Esophagus squamous epithelium (tissue), 4 donors: ENCODE measurements at regions not wholly inside any gene's neighbourhood (a gene's known extent, or its start where the extent isn't known, plus 50 kb on each side); places are given as distances from the start of the nearest gene placed in this dataset.

Source experiments
- POLR2A ChIP-seq, 4 donors: fragments of 450-650 bp; IDR thresholded peaks; one replicate each; pipeline ENCODE4 v1.6.1; 2017; ENCODE audit warnings: antibody characterized with exemption in 4 of 4, mild to moderate bottlenecking in 4 of 4, moderate library complexity in 3 of 4
- TF ChIP-seq, protein P1 (sequence below), 6 experiments: fragments of 450-650 bp in 4 of 6; fragments of 200-600 bp in 2 of 6; sonication (generic) in 2 of 6; IDR thresholded peaks; one replicate each; pipeline ENCODE4 v1.5.1; 2016 to 2019; ENCODE audit warnings: antibody characterized with exemption in 6 of 6, mild to moderate bottlenecking in 4 of 6, moderate library complexity in 4 of 6

DNA sequence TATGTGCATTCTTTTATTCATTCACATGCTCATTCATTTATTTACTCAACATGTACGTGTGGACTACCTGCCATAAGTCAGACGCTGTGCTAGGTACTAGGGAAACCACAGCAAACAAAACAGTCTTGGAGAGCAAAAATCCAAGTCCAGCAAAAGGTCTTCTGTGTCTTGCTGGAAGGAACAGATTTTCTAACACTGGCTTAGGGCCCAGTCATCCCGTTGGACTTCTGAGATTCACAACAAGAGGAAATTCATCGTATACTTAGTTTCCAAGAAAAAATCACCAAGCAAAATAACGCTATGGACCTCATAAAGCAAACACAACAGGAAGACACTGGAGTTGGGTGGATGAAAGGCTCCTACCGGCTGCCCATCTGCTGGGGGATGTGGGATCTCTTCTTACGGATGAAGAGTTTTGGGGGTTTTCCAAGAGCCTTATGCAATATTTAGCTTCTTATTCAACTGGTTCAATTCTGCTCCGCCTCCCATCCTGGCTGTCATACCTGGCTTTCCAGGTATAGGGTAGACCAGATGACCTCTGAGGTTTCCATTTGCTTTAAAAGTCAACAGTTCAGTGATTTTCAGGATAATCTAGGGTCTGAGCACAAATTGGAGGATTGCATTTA, 262.7 kb downstream of the HAUS1 start:
- TF ChIP-seq, protein P1, sequence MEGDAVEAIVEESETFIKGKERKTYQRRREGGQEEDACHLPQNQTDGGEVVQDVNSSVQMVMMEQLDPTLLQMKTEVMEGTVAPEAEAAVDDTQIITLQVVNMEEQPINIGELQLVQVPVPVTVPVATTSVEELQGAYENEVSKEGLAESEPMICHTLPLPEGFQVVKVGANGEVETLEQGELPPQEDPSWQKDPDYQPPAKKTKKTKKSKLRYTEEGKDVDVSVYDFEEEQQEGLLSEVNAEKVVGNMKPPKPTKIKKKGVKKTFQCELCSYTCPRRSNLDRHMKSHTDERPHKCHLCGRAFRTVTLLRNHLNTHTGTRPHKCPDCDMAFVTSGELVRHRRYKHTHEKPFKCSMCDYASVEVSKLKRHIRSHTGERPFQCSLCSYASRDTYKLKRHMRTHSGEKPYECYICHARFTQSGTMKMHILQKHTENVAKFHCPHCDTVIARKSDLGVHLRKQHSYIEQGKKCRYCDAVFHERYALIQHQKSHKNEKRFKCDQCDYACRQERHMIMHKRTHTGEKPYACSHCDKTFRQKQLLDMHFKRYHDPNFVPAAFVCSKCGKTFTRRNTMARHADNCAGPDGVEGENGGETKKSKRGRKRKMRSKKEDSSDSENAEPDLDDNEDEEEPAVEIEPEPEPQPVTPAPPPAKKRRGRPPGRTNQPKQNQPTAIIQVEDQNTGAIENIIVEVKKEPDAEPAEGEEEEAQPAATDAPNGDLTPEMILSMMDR (IDR thresholded peaks at IDR 0.05), result no peak
- TF ChIP-seq POLR2A (IDR thresholded peaks at IDR 0.05), result no peak
